AG09309 (cell line): ENCODE measurements at regions not wholly inside any gene's neighbourhood (a gene's known extent, or its start where the extent isn't known, plus 50 kb on each side); places are given as distances from the start of the nearest gene placed in this dataset.

Experiments used
- DNase-seq: peaks from one replicate; pipeline ENCODE4 v3.0.0-alpha.2; 2010; ENCODE audit warnings: low read depth
- H3K4me3 ChIP-seq: 2 replicates; pipeline ENCODE4 v1.5.1; 2011; ENCODE audit warnings: mild to moderate bottlenecking, low read depth, low read length, moderate library complexity; ENCODE audit not compliant: control insufficient read depth
- CTCF ChIP-seq: IDR thresholded peaks from 2 replicates; pipeline ENCODE4 v1.5.1; 2011; ENCODE audit warnings: mild to moderate bottlenecking, low read depth, low read length, inconsistent platforms; ENCODE audit not compliant: insufficient read depth, control insufficient read depth; ENCODE audit errors: missing control alignments

DNA sequence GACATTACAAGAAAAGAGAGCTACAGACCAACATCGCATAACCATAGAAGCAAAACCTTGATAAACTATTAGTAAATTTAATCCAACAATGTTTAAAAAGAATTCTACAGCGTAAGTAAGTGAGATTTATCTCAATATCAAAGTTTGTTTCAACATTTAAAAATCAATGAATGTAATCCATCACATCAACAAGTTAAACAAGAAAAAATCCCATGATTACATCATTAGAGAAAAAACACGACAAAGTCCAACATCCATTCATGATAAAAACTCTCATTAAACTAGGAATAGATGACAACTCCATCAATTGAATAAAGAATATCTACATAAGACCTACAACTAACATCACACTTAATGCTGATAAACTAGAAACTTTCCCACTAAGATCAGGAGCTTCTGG is 239.0 kb upstream of the GGTLC1 start:
- DNase-seq = no peak
- no peak for TF ChIP-seq CTCF
- no peak overlapping the region for H3K4me3 ChIP-seq

GRCh38 chr20:24212494-24212893 is 223.9 kb upstream of the GGTLC1 start:
- no peak for DNase-seq
- no peak overlapping the region for H3K4me3 ChIP-seq
- TF ChIP-seq CTCF = no peak

DNA sequence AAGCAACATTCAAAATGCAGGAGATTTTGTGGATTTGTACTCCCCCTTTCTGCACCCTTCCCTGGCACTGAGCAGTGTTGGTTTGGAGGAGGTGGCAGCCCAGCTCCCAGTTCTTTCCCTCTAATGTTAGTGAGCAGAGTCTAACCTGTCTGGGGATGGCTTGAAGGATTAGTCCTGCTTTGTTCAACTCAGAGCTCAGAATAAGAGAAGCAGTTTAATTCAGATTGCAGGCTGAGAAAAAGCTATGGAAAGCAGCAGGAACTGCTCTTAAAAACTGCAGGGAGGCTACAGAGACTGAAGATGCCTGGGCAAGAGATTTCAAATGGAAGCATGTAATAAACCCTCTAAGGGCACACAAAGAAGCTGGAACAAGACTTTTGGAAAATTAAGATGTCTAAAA is 223.4 kb upstream of the GGTLC1 start:
- TF ChIP-seq CTCF = no peak
- H3K4me3 ChIP-seq = no peak overlapping the region
- no peak for DNase-seq

- no peak for DNase-seq
- no peak for TF ChIP-seq CTCF
- no peak overlapping the region for H3K4me3 ChIP-seq
Measured at GRCh38 chr20:24210356-24210755, 221.8 kb upstream of the GGTLC1 start.

DNA sequence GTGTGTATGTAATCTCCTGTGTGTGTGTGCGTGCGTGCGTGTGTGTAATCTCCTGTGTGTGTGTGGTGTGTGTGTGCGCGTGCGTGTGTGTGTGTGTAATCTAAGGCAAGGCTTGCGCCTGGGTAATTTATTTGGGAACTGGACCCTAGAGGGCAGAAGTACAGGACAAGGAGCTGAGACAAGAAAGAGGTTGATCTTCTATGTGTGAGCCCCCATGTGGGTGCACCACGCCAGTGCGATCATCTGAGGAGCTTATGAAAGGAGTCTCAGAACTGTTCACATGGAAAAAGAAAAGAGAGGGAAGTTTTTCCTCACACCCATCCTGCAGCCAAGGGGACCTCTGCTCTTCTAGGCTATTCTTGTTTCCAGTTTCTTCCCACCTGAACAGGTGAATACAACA is 220.1 kb upstream of the GGTLC1 start:
- no peak overlapping the region for H3K4me3 ChIP-seq
- DNase-seq = no peak
- TF ChIP-seq CTCF = no peak

DNA sequence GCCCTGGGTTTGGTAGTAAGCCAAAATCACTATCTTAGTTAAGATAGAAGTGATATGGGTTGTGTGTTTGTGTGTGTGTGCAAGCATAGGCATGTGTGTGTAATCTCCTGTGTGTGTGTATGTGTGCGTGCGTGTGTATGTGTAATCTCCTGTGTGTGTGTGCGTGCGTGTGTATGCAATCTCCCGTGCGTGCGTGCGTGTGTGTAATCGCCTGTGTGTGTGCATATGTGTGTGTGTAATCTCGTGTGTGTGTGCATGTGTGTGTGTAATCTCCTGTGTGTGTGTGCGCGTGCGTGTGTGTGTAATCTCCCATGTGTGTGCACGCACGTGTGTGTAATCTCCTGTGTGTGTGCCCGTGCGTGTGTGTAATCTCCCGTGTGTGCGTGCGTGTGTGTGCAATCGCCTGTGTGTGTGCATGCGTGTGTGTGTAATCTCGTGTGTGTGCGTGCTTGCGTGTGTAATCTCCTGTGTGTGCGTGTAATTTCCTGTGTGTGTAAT is 219.3 kb upstream of the GGTLC1 start:
- no peak for TF ChIP-seq CTCF
- H3K4me3 ChIP-seq = no peak overlapping the region
- no peak for DNase-seq

- H3K4me3 ChIP-seq = no peak overlapping the region
- DNase-seq = no peak
- no peak for TF ChIP-seq CTCF
Measured at GRCh38 chr20:24206995-24207394, 218.4 kb upstream of the GGTLC1 start.
